COLO668 (cell line): ENCODE measurements at regions not wholly inside any gene's neighbourhood (a gene's known extent, or its start where the extent isn't known, plus 50 kb on each side); places are given as distances from the start of the nearest gene placed in this dataset.

Experiments used
- DNase-seq: peaks from one replicate; lab custom pipeline; 2025; ENCODE audit not compliant: unreplicated experiment; lab: John Stamatoyannopoulos, UW

DNA sequence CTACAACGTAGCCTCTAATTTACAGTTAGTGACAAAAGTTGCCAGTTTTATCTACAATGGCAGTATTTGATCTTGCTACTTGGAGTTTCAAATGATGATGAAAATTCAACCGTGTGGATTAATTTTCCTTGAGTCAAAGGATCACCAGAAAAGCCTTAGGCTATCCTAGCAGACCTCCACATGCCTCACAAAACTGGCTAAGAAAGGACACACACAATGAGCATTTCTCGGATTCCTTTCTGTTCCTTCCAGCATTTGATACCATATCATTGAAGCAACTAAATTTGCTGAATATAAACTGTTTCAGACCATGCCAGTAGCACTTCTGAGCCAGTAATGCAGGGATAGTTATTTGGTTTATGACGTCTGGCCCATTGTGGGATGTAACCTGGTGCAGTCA lies 587.4 kb upstream of the MDFIC2 start:
- DNase-seq, result no peak

DNA sequence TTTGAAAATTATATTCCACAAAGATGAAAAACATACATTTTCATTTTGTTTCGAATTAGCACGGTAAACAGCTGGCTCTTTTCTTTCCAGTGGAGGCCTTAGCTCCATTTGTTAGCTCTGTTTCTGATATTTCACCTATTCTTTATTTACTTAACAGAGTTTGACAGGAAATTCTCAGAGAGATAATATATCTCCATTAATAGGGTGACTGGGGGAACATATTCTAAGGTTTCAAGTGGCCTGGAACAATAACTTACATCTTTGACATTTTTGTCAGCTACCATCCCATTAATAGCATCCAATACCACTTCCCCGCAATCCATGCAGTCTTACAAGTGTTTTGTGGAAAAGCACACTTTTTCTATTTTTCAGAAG lies 577.6 kb upstream of the MDFIC2 start:
- no peak for DNase-seq

DNA sequence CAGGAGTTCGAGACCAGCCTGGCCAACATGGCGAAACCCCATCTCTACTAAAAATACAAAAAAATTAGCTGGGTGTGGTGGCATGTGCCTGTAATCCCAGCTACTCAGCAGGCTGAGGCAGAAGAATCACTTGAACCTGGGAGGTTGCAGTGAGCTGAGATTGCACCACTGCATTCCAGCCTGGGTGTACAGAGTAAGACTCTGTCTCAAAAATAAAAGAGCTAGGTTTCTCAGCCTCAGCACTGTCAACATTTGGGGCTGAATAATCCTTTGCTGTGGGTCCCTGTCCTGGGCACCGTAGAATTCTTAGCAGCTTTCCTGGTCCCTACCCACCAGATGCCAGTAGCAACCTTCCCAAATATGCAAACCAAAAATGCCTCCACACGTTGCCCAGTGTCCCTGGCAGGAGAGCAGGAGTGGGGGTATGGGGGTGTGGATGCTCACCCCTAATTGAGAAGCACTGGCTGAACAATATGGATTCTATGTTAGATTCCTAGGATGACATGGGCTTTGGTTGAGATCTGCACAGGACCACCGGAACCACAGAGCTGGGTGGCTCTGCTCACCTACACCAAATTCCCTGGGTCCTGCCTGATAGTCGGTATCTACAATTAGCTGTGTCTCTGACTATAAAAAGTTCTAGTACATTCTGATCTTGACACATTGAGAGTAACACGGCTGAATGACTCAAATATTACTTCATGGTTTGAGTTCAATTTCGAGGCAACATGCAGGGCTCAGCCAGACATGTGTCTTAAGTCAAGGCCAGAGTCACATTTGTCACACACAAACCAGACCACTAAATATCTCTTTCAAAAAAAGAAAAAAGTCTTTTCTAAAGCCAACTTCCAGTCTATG lies 577.0 kb upstream of the MDFIC2 start:
- no peak for DNase-seq

DNA sequence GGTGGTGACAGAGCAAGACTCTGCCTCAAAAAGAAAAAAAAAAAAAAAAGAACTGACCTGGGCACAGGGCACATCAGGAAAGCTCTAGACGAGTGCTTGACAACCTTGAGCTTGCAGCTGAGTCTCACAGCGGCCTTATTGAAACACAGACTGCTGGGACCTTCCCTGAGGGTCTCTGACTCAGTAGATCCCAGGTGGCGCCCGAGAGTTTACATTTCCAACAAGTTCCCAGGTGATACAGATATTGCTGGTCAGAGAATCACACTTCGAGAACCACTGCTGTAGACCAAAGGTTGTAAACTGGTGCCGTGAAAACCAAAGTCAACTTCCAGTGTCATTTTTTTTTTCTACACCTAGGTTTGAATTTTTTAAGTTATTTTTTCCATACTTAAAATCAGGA lies 573.2 kb upstream of the MDFIC2 start:
- no peak for DNase-seq

DNA sequence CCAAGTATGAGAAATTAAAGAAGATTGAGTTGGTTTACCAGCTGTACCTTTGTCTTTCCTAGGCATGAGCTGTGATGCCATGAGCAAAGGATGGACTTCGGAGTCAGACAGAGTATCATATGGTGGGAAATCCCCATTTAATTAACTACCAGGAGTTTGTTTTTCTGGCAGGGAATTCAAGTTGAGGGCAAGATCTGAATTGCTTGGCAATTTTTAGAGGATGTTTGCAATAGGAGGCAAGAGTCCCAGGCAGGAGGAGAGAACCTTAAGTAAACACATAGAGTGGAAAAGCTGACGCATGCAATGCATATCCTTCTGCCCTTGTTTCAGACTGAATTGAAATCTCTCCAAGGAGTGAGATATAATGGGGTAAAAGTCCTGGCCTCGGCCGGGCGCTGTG lies 569.7 kb upstream of the MDFIC2 start:
- no peak for DNase-seq

DNA sequence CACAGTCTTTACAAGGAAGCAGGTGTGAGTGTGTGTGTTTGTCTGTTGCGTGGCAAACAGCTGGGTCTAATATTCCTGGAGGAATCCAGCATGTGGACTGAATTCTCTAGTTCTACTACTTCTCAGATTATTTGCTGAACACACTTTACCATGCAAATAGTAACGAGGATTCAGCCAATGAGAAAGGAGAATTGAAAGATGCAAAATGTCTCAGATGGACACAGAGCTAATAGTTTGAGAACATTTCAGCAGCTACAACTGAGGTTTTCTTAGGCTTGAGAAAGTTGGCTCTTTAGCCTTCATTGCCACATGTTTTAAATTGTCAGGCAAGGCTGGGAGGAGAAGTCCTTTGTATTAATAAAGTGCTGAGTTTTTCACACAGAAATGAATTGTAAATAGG lies 568.0 kb upstream of the MDFIC2 start:
- no peak for DNase-seq

DNA sequence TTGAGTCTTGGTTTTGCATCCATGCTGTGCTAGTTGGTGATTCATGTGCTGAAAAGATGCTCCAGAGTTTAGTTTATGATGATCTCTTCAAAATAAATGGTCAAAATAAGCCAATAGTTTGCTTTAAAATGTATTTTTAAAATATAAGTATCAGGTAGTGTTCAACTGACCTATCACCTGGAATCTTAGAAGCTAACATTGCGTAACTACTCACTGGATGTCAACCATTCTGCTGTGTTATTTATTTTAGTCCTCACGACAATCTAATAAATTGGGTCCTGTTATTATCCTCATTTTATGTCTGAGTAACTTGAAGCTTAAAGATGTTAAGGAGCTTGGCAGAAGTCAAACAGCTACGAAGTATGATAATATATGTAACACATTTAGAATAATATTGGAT lies 563.7 kb upstream of the MDFIC2 start:
- DNase-seq, result no peak

DNA sequence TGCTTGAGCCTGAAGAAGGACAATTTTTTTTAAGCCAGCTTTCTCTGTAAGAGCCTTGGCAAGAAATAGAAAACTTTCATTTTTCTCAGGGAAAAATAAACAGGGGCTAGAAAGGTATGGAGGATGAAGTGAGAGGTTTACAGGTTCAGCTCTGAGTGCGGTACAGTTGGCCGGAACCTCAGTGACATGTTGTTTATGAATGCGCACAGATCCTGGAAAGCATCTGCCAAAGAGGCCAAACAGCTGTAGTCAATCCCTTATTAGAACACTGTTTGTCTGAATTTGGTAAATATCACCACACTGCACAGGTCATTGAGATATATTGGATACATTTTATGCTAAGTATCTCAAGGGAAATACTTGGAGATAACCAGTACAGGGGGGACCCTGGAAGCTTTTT lies 561.8 kb upstream of the MDFIC2 start:
- DNase-seq, result no peak

DNA sequence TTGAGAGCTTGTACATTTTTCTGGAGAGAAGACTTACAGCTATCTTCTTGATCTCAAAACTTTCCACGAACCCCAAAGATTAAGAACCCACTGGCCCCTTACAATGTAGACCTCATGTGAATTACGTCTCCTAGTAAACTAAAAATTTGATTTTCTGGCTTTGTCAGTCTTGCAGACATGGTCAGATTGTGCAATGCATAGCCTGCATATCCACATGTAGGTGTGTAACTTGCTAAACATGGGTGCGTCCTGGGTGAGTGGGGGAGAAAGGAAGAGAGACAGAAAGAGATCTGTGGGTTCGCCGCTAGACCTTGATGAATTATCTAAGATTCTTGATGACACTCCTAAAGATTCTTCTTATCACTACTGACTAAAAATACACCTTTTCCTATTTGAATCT lies 561.2 kb upstream of the MDFIC2 start:
- DNase-seq, result no peak

DNA sequence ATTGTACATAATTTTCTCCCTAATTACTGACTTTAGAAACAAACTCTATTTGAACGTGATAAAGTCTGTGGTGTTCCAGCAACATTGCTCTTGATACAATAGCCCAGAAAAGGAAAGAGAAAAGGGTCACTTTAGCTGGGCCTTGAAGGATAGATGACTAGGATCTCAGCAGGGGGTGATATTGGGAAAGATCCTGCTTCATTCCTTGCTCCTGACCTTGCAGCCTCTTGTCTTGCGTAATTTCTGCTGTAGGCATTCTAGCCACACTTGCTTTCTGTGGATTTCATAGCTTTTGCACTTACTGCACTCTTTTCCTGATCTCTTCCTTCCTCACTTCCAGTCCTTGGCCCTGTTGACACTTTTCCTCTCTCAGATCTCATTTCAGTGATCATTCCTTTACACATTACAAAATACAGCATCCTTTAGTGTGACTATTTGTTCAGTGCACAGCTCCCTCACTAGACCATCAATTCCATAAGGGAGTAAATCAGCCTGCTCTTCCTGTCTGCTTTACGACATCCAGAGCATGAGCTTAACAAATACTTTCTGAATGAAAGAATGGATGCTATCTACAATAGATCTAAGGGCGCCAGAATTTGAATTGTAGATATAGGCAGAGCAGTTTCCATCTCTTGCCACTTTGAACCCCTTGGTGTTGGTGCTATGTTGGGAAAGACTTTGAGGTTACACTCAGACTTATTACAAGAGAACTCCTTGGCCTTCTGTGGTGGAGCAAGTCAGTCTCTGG lies 559.6 kb upstream of the MDFIC2 start:
- DNase-seq, result no peak

DNA sequence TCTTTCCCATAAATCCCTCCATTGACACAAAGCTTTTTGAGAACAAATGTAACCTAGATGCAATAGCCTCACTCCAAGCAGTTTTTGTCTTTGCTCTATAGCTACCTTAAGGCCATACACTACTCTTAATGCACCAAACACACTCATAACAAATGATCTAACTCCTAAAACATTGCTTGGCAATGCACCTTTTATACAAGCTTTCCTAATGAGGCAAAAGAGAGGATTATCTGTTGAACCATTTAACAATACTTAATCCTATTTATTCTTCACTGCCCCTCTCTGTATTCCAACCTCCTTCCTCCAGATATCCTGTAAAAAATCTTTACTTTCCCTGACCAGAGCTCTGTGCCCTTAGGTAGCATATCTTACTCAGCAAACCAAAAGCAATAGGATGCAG lies 558.1 kb upstream of the MDFIC2 start:
- no peak for DNase-seq

DNA sequence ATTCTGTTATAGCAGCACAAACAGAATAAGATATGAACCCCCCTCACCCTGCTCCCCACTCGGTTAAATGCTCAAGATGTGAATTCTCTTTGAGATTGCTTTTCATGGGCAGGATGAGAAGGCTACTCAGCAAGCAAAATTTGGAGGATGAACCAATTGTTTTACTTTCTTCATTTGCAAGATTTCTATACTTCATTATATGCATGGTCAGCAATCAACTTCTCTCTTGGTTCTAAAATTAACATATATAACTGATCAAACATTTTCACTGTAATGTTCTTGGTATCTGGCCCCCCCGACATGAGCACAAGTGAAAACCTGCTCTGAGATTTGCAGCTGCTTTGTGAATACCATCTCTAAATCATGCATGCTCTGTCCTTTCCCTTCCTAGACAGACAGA lies 556.1 kb upstream of the MDFIC2 start:
- no peak for DNase-seq

DNA sequence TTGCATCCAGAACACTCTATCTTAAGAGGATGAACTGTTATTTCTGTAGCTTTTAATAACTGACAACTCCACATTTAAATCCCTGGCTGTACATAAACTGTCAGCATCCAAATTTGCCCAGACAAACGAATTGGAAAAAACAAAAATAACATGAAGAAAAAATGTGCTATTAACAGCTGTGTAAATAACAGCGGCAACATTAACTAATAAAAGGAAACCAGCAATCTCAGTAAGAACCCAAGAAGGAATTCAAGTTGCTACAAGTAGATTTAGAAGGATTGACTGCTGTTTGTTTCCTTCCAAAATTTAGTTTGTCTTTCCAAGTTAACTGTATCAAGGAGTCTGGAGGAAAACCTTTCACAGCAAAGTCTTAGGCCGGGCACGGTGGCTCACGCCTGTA lies 550.6 kb upstream of the MDFIC2 start:
- no peak for DNase-seq

DNA sequence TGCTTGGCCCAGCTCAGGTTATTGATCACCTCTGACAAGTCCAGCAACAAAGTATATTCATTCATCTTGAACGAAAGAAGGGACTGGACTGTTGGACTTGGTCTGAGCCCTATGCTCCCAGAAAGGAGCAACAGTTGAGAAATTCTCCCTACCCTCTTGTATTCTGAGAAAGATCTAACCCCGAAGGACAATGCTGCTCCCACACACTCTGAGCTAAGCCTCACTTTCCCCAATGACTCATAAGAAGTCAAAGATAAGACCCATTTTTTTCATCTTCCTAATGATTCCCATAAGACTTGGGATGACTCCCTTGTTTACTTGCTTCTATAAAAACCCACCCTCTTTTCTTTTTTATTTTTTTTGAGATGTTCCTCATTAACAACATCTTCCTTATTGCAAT lies 549.4 kb upstream of the MDFIC2 start:
- DNase-seq, result no peak

DNA sequence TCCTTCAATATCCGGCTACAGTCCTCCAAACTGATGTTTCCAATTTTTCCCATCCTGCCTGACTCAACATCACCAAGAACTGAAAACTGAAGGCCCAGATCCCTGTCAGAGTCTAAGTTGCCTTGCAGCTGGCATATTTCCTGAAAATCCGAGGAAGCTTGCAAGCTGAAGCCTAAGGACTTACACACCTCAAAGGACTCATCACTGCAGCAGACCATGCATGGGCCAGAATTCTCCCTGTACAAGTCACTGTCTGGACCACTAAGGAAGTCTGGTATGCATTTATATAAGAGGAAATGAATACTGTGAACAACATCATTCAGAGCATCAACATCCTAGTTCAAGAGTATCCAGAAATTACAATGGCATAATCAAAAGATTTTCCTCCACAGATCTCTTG lies 548.8 kb upstream of the MDFIC2 start:
- DNase-seq, result no peak

DNA sequence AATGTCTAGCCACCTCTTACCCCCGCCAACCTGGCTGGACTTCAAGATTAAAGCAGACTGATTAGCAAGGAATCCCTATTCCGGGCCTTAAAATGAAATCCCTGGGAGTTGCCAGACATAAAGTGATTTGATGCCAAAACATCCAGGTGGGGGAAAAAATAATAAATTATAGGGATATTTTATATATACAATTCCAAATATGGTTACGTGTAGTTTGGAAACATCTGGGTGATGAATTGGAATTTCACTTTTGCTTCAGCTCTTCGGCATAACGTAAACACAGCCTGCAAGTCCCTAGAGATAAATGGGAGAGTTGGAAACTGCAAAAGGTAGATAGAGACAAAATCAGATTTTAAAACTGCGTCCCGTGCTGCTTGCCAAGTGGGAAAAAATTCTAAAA lies 545.5 kb upstream of the MDFIC2 start:
- no peak for DNase-seq

DNA sequence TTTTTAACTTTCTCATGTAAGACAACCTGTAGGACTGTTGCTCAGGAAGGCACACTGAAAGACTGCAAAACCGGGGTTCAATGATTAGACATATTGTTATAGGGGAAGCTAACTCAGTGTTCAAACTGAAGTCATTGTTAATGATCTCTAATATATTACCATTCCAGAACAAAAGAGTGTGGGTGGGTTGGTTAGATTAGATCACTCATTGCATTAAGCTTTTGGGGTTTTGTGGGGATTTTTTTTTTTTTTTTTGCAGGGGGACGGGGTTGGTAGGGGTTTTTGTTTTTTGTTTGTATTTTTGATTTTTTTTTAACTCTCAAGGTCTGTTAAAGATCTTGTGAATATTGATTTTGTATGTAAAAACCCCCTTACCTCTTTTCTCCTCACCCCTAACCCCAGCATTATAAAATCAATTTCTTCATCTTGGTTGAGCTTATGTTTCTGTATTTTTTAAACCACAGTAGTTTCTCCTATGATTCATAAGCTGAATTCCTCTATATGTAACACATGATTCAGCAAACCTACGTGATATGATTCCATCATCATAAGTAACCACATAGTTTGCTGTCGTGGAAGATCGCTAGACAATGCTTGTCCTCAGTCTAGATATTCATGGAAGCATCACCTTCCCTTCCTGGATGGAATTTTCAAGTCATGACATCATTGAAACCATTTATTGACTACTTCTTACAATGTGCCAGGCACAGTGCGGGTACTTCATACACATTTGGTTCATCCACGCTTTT lies 544.1 kb upstream of the MDFIC2 start:
- no peak for DNase-seq

DNA sequence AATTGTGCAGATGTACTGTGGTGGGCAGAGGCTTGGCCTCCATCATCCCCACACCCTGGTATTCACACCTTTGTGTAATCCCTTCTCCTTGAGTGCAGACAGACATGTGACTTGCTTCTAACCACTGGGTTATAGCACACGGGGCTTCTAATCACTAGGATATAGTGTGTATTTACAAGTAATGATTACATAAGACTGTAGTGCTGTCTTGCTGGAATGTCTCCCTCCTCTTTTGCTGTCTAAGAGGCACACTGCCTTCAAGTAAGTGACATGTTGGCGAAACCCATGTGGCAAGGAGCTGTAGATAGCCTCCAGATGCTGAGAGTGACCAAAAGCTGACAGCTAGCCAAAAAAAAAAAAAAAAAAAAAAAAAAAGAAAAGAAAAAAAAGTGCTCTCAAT lies 542.7 kb upstream of the MDFIC2 start:
- no peak for DNase-seq

DNA sequence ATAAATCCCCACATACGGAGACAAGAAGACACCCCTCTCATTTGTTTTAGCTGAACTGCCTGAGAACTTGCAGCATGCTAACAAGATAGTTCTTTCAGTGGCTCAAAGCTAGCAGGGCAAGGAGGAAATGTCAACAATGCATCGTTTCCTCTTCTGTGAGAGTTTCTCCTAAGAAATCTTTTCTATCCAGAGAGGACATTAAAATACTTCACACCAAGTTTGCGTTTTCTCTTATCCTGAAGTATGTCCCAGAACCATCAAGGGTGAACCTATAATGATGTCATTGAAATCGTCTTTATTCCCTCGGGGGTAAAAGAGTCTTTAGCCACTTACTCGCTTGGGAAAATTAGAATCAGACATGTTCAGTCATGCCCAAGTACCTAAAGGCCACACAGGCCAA lies 541.7 kb upstream of the MDFIC2 start:
- DNase-seq, result no peak

DNA sequence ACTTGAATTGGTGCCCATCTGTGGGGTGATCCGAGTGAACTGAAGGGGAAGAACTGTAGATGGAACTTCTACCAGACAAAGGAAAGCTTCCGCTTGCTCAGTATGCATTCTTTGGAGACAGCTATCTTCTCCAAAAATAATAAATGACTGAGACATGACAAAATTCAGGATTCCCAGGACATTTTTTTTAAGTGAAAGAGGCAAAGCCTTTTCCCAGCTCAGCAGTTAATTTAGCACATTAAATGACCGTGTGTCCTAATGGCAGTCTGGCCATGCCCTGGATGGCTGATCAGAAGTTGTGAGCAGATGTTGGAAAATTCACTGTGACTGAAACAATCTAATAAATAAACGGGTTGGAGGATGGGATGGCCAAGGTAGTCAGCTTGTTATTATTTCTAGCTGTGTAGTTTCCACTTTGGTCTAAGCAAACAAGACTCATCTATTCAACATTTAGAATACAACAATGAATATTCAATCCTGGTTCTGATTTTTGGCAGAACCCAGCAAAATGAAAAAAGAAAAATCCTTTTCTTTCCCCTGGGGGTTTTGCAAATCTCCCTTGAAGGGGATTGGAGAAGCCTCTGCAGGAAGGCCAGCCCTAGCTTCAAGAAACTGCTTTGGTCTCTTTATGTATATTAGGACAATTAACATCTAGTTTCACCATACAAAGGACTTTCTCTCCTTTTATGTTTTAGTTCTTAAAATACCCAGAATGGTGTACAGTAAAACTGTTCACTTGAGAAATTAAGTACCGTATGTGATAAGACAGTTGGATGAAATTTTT lies 540.9 kb upstream of the MDFIC2 start:
- DNase-seq, result no peak
